ENCODE measurements at regions not wholly inside any gene's neighbourhood (a gene's known extent, or its start where the extent isn't known, plus 50 kb on each side); places are given as distances from the start of the nearest gene placed in this dataset.

- TF ChIP-seq CTCF (conservative IDR thresholded peaks at IDR 0.05 in 1 of 2, IDR thresholded peaks at IDR 0.05 in 1 of 2; ENCODE audit: low read depth in 1 of 2, low read length in 2 of 2) (no peak), EZH2 (IDR thresholded peaks at IDR 0.05; ENCODE audit: low read length, missing control alignments) (no peak)
These were observed 331.5 kb downstream of the ZNF608 start for GRCh38 chr5:124414973-124415372.

Measured in fibroblast of lung (primary cell).